KMS-11 (cell line): ENCODE measurements at regions not wholly inside any gene's neighbourhood (a gene's known extent, or its start where the extent isn't known, plus 50 kb on each side); places are given as distances from the start of the nearest gene placed in this dataset.

Source experiments
- H2AFZ ChIP-seq: fragments of 200-600 bp; sonication (generic); 2 replicates; pipeline ENCODE4 v1.6.1; 2016; ENCODE audit warnings: antibody characterized with exemption, mixed run types, low read depth
- H3K27ac ChIP-seq: fragments of 200-600 bp; sonication (generic); 2 replicates; pipeline ENCODE4 v1.6.1; 2016; ENCODE audit warnings: mild to moderate bottlenecking, mixed run types
- H3K27me3 ChIP-seq: fragments of 200-600 bp; sonication (generic); 2 replicates; pipeline ENCODE4 v1.6.1; 2017; ENCODE audit warnings: mild to moderate bottlenecking, low read depth, mixed run types, moderate library complexity; ENCODE audit not compliant: insufficient read depth
- H3K36me3 ChIP-seq: fragments of 200-600 bp; sonication (generic); 2 replicates; pipeline ENCODE4 v1.6.1; 2017; ENCODE audit warnings: mild to moderate bottlenecking, mixed run types; ENCODE audit not compliant: insufficient read depth
- H3K4me1 ChIP-seq: fragments of 200-600 bp; sonication (generic); 2 replicates; pipeline ENCODE4 v1.6.1; 2016; ENCODE audit warnings: mild to moderate bottlenecking, low read depth, mixed run types; ENCODE audit not compliant: poor library complexity, severe bottlenecking
- H3K4me2 ChIP-seq: fragments of 200-600 bp; sonication (generic); 2 replicates; pipeline ENCODE4 v1.7.0; 2016; ENCODE audit warnings: mild to moderate bottlenecking, mixed run types
- H3K4me3 ChIP-seq: fragments of 200-600 bp; sonication (generic); IDR thresholded peaks from 2 replicates; pipeline ENCODE4 v1.6.1; 2017; ENCODE audit warnings: low read depth, low read length, mixed read lengths; ENCODE audit not compliant: insufficient read depth
- H3K79me2 ChIP-seq: fragments of 200-600 bp; sonication (generic); 2 replicates; pipeline ENCODE4 v1.6.1; 2016; ENCODE audit warnings: low read depth, mixed run types; ENCODE audit not compliant: insufficient read depth
- H3K9ac ChIP-seq: fragments of 200-600 bp; sonication (generic); 2 replicates; pipeline ENCODE4 v1.6.1; 2016; ENCODE audit warnings: mild to moderate bottlenecking, mixed run types
- H4K20me1 ChIP-seq: fragments of 200-600 bp; sonication (generic); 2 replicates; pipeline ENCODE4 v1.6.1; 2016; ENCODE audit warnings: mild to moderate bottlenecking, mixed run types; ENCODE audit not compliant: insufficient read depth
- TF ChIP-seq, protein P1 (sequence below): fragments of 200-600 bp; sonication (generic); conservative IDR thresholded peaks from 2 replicates; pipeline ENCODE4 v1.6.1; 2017; ENCODE audit warnings: low read depth, mild to moderate bottlenecking, antibody characterized with exemption, low read length, moderate library complexity, mixed read lengths

DNA sequence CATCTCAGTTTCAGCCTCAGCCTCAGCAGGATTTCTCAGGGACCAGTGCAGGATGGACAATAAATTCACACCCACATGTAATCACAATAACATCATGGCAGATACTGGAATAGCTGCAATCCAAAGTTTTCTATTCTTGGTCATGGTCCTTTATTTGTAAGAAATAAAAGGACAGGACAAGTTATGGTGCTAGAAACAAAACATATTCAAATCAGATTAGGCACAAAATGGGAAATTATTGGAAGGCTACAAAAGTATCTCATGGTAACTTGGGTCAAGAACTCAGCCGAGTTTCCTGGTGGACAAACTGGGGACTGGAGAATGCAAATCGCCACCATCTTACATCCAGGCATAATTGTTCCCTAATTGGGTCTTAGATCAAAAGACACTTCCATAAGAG, 1768.2 kb upstream of the WWC1 start:
- no peak overlapping the region for H3K27ac ChIP-seq
- no peak overlapping the region for H3K9ac ChIP-seq
- no peak overlapping the region for H3K4me3 ChIP-seq
- no peaks in the 10 kb centered on the region for H3K79me2 ChIP-seq
- TF ChIP-seq, protein P1, sequence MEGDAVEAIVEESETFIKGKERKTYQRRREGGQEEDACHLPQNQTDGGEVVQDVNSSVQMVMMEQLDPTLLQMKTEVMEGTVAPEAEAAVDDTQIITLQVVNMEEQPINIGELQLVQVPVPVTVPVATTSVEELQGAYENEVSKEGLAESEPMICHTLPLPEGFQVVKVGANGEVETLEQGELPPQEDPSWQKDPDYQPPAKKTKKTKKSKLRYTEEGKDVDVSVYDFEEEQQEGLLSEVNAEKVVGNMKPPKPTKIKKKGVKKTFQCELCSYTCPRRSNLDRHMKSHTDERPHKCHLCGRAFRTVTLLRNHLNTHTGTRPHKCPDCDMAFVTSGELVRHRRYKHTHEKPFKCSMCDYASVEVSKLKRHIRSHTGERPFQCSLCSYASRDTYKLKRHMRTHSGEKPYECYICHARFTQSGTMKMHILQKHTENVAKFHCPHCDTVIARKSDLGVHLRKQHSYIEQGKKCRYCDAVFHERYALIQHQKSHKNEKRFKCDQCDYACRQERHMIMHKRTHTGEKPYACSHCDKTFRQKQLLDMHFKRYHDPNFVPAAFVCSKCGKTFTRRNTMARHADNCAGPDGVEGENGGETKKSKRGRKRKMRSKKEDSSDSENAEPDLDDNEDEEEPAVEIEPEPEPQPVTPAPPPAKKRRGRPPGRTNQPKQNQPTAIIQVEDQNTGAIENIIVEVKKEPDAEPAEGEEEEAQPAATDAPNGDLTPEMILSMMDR = no peak
- no peaks in the 10 kb centered on the region for H3K36me3 ChIP-seq
- no peaks in the 10 kb centered on the region for H4K20me1 ChIP-seq
- no peak overlapping the region for H3K4me2 ChIP-seq
- H3K27me3 ChIP-seq = no peaks in the 10 kb centered on the region
- H3K4me1 ChIP-seq = no peaks in the 10 kb centered on the region
- H2AFZ ChIP-seq = no peak overlapping the region

GRCh38 chr5:166529200-166529599, 1762.2 kb upstream of the WWC1 start:
- TF ChIP-seq, protein P1 = no peak
- Histone ChIP-seq H3K27me3 (no peaks in the 10 kb centered on the region), H3K4me2 (no peak overlapping the region), H3K27ac (no peak overlapping the region), H2AFZ (no peak overlapping the region), H3K4me1 (no peaks in the 10 kb centered on the region), H3K4me3 (no peak overlapping the region), H3K79me2 (no peaks in the 10 kb centered on the region), H3K36me3 (no peaks in the 10 kb centered on the region), H4K20me1 (no peaks in the 10 kb centered on the region), H3K9ac (no peak overlapping the region)

DNA sequence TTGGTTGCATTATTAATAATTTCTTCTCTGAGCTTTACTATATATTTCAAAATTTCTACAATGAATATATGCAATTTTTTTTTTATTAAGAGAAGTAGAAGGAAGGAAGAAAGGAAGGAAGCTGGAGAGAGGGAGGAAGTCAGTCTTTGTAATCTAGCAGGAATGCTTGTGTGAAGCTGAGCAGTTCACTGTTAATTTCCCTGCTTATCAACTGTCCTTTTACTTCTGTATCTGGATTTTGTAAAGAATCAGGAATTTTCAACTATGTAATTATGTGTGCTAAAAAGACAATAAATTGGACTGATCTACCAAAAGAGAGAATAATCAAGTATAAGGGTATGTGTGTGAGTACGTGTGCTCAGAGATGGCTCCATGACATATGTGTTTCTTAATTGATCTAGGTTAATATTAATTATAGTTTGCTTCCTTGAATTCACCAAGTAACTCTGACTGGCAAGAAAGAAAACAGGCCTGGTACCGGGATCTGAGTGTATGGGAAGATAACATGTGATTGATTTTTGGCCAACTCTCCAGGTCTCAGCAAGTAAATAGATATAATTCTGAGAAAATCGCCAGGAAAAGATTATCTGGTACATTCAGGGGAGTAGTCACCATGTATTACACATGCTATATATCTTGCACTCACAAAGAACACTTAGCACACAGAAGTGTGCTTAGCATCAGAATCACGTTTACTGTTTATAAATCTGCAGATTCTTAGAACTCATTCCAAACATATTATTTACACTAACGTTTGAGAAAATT, 1758.8 kb upstream of the WWC1 start:
- no peak overlapping the region for H3K4me3 ChIP-seq
- TF ChIP-seq, protein P1 = no peak
- H3K4me1 ChIP-seq = no peaks in the 10 kb centered on the region
- no peaks in the 10 kb centered on the region for H3K79me2 ChIP-seq
- H3K4me2 ChIP-seq = no peak overlapping the region
- no peaks in the 10 kb centered on the region for H4K20me1 ChIP-seq
- H3K36me3 ChIP-seq = no peaks in the 10 kb centered on the region
- H2AFZ ChIP-seq = no peak overlapping the region
- no peaks in the 10 kb centered on the region for H3K27me3 ChIP-seq
- no peak overlapping the region for H3K27ac ChIP-seq
- no peak overlapping the region for H3K9ac ChIP-seq

- Histone ChIP-seq H4K20me1 (no peaks in the 10 kb centered on the region), H3K4me1 (no peaks in the 10 kb centered on the region), H3K4me2 (no peak overlapping the region), H3K27ac (no peak overlapping the region), H3K79me2 (no peaks in the 10 kb centered on the region), H3K36me3 (no peaks in the 10 kb centered on the region), H2AFZ (no peak overlapping the region), H3K27me3 (no peaks in the 10 kb centered on the region), H3K4me3 (no peak overlapping the region), H3K9ac (no peak overlapping the region)
- TF ChIP-seq, protein P1 = no peak
These were observed 1755.8 kb upstream of the WWC1 start for GRCh38 chr5:166535641-166536040.
